ENCODE measurements at regions not wholly inside any gene's neighbourhood (a gene's known extent, or its start where the extent isn't known, plus 50 kb on each side); places are given as distances from the start of the nearest gene placed in this dataset.
"Not testable (repeated sequence)": the region's sequence is repeated elsewhere in the genome, so short reads cannot be mapped to it uniquely, and the experiment has no call there.

- Histone ChIP-seq H3K27ac (no peak overlapping the region), H3K36me3 (no peaks in the 10 kb centered on the region), H3K27me3 (no peaks in the 10 kb centered on the region), H3K4me3 (no peak overlapping the region), H3K4me1 (no peaks in the 10 kb centered on the region), H3K9me3 (no peaks in the 10 kb centered on the region)
- 76% methylated on average over 3 of the region's 19 CpGs for WGBS (ENCODE audit: insufficient coverage, low coverage, low lambda C conversion rate, missing lambda C conversion rate)
- intact Hi-C loops (cut with DNase I): no loop called here
- no peak for DNase-seq
- no peak for ATAC-seq
- no peak for TF ChIP-seq POLR2A (IDR thresholded peaks at IDR 0.05)
- TF ChIP-seq CTCF (IDR thresholded peaks at IDR 0.05): no peak
Observed at GRCh38 chr2:2645162-2645855, 314.2 kb upstream of the MYT1L start.

GRCh38 chr2:2644751-2645150, 313.7 kb upstream of the MYT1L start:
- H3K36me3 ChIP-seq; H3K4me1 ChIP-seq; DNase-seq; intact Hi-C loops (cut with DNase I); H3K9me3 ChIP-seq; ATAC-seq; H3K27ac ChIP-seq; H3K4me3 ChIP-seq; H3K27me3 ChIP-seq: not testable (repeated sequence)
- 79% methylated on average over 8 of the region's 9 CpGs for WGBS (ENCODE audit: insufficient coverage, low coverage, low lambda C conversion rate, missing lambda C conversion rate)

GRCh38 chr2:2644040-2644439, 313.0 kb upstream of the MYT1L start:
- H3K4me1 ChIP-seq: no peaks in the 10 kb centered on the region
- no peak for TF ChIP-seq CTCF (IDR thresholded peaks at IDR 0.05)
- no peaks in the 10 kb centered on the region for H3K36me3 ChIP-seq
- 100% methylated on average over 1 of the region's 1 CpG for WGBS (ENCODE audit: insufficient coverage, low coverage, low lambda C conversion rate, missing lambda C conversion rate)
- intact Hi-C loops (cut with DNase I): no loop called here
- no peak for ATAC-seq
- DNase-seq: no peak
- no peaks in the 10 kb centered on the region for H3K27me3 ChIP-seq
- no peaks in the 10 kb centered on the region for H3K9me3 ChIP-seq
- H3K4me3 ChIP-seq: no peak overlapping the region
- no peak overlapping the region for H3K27ac ChIP-seq

GRCh38 chr2:2642906-2643890, 312.1 kb upstream of the MYT1L start:
- intact Hi-C loops (cut with DNase I): no loop called here
- DNase-seq (no peak), ATAC-seq (no peak)
- H3K36me3 ChIP-seq: no peaks in the 10 kb centered on the region
- TF ChIP-seq POLR2A (IDR thresholded peaks at IDR 0.05): no peak
- TF ChIP-seq CTCF (IDR thresholded peaks at IDR 0.05): no peak
- no peaks in the 10 kb centered on the region for H3K27me3 ChIP-seq
- H3K4me1 ChIP-seq: no peaks in the 10 kb centered on the region
- WGBS (ENCODE audit: insufficient coverage, low coverage, low lambda C conversion rate, missing lambda C conversion rate): 100% methylated on average over 1 of the region's 29 CpGs
- no peaks in the 10 kb centered on the region for H3K9me3 ChIP-seq
- H3K4me3 ChIP-seq: no peak overlapping the region
- H3K27ac ChIP-seq: no peak overlapping the region

Data from right lobe of liver (tissue), 6 donors.